Chondrocyte (in vitro differentiated cells): ENCODE measurements at regions not wholly inside any gene's neighbourhood (a gene's known extent, or its start where the extent isn't known, plus 50 kb on each side); places are given as distances from the start of the nearest gene placed in this dataset.
A peak's percentile ranks its signal among the peaks of the same experiment; 100 is the strongest.

Source experiments
- DNase-seq: peaks from one replicate; pipeline ENCODE4 v3.0.0; 2021; ENCODE audit warnings: mixed read lengths, low spot score
- H3K27ac Mint-ChIP-seq: one replicate; pipeline ENCODE4 v1.8.0; 2021; ENCODE audit warnings: mild to moderate bottlenecking, moderate library complexity, mixed read lengths; ENCODE audit not compliant: unreplicated experiment
- H3K27me3 Mint-ChIP-seq: 2 replicates; pipeline ENCODE4 v1.8.0; 2021; ENCODE audit warnings: low read depth, mixed read lengths
- H3K36me3 Mint-ChIP-seq: 2 replicates; pipeline ENCODE4 v1.8.0; 2021; ENCODE audit warnings: low read depth, mixed read lengths
- H3K4me1 Mint-ChIP-seq: 2 replicates; pipeline ENCODE4 v1.8.0; 2021; ENCODE audit warnings: low read depth, mild to moderate bottlenecking, mixed read lengths
- H3K4me3 Mint-ChIP-seq: one replicate; pipeline ENCODE4 v1.8.0; 2021; ENCODE audit warnings: mild to moderate bottlenecking, moderate library complexity, mixed read lengths; ENCODE audit not compliant: unreplicated experiment
- H3K9me3 Mint-ChIP-seq: 2 replicates; pipeline ENCODE4 v1.8.0; 2021; ENCODE audit warnings: low read depth, mixed read lengths
- TF ChIP-seq, protein P1 (sequence below): fragments of 200-600 bp; sonication (generic); IDR thresholded peaks from 2 replicates; pipeline ENCODE4 v1.5.0; 2021; ENCODE audit warnings: antibody characterized with exemption, mild to moderate bottlenecking, moderate library complexity

GRCh38 chr2:201962774-201963562, 70.7 kb upstream of the FZD7 start:
- no peaks in the 10 kb centered on the region for H3K27me3 Mint-ChIP-seq
- H3K4me1 Mint-ChIP-seq: peaks cover 31% of the 10 kb centered on the region
- no peaks in the 10 kb centered on the region for H3K9me3 Mint-ChIP-seq
- H3K4me3 Mint-ChIP-seq: no peak overlapping the region
- H3K36me3 Mint-ChIP-seq: no peaks in the 10 kb centered on the region
- peak; percentile 28 for DNase-seq
- H3K27ac Mint-ChIP-seq: no peak overlapping the region
- TF ChIP-seq, protein P1, sequence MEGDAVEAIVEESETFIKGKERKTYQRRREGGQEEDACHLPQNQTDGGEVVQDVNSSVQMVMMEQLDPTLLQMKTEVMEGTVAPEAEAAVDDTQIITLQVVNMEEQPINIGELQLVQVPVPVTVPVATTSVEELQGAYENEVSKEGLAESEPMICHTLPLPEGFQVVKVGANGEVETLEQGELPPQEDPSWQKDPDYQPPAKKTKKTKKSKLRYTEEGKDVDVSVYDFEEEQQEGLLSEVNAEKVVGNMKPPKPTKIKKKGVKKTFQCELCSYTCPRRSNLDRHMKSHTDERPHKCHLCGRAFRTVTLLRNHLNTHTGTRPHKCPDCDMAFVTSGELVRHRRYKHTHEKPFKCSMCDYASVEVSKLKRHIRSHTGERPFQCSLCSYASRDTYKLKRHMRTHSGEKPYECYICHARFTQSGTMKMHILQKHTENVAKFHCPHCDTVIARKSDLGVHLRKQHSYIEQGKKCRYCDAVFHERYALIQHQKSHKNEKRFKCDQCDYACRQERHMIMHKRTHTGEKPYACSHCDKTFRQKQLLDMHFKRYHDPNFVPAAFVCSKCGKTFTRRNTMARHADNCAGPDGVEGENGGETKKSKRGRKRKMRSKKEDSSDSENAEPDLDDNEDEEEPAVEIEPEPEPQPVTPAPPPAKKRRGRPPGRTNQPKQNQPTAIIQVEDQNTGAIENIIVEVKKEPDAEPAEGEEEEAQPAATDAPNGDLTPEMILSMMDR: no peak

DNA sequence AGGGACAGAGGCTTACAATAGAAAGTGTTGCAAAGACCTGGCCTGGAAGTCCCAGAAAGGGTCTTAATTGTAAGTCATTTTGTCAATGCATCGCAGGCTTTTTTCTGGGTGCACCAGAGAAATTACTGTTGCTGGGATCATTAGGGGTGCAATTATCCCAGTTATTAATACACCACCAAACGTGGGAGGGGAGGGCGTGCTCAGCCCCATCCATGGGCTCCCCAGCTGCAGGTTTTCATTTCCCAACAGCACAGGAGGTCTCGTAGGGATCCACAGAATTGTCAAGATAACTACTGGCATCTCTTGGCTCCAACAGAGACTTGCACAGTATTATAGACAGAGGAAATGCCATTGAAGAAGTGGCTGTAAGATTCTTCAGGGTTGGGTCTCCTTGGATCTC, 69.6 kb upstream of the FZD7 start:
- TF ChIP-seq, protein P1: no peak
- Mint-ChIP-seq H3K27ac (no peak overlapping the region), H3K9me3 (no peaks in the 10 kb centered on the region), H3K27me3 (no peaks in the 10 kb centered on the region), H3K4me1 (peaks cover 32% of the 10 kb centered on the region), H3K36me3 (no peaks in the 10 kb centered on the region), H3K4me3 (no peak overlapping the region)
- DNase-seq: peak; percentile 2

GRCh38 chr2:201964631-201965206, 68.9 kb upstream of the FZD7 start:
- Mint-ChIP-seq H3K4me1 (peaks cover 32% of the 10 kb centered on the region), H3K4me3 (no peak overlapping the region), H3K36me3 (no peaks in the 10 kb centered on the region)

GRCh38 chr2:201965550-201965949, 68.1 kb upstream of the FZD7 start:
- Mint-ChIP-seq H3K4me1 (peaks cover 34% of the 10 kb centered on the region), H3K27me3 (no peaks in the 10 kb centered on the region), H3K36me3 (no peaks in the 10 kb centered on the region), H3K4me3 (no peak overlapping the region), H3K9me3 (no peaks in the 10 kb centered on the region), H3K27ac (no peak overlapping the region)
- TF ChIP-seq, protein P1: peak; percentile 27
- DNase-seq: no peak

More at GRCh38 chr2:201964631-201965206, 68.9 kb upstream of the FZD7 start:
- no peaks in the 10 kb centered on the region for H3K9me3 Mint-ChIP-seq
- no peaks in the 10 kb centered on the region for H3K27me3 Mint-ChIP-seq
- peak overlapping the region; percentile 82 for H3K27ac Mint-ChIP-seq
- TF ChIP-seq, protein P1: no peak
- no peak for DNase-seq

- Mint-ChIP-seq H3K27ac (no peak overlapping the region), H3K36me3 (no peaks in the 10 kb centered on the region), H3K9me3 (no peaks in the 10 kb centered on the region), H3K4me1 (peaks cover 46% of the 10 kb centered on the region), H3K4me3 (no peak overlapping the region), H3K27me3 (no peaks in the 10 kb centered on the region)
- TF ChIP-seq, protein P1: no peak
- DNase-seq: peak; percentile 39
These were observed 66.8 kb upstream of the FZD7 start for GRCh38 chr2:201966691-201967438.
